Dermis blood vessel endothelial cell (primary cell): ENCODE measurements at regions not wholly inside any gene's neighbourhood (a gene's known extent, or its start where the extent isn't known, plus 50 kb on each side); places are given as distances from the start of the nearest gene placed in this dataset.
A peak's percentile ranks its signal among the peaks of the same experiment; 100 is the strongest.
"Not testable (repeated sequence)": the region's sequence is repeated elsewhere in the genome, so short reads cannot be mapped to it uniquely, and the experiment has no call there.

Experiments
- DNase-seq: peaks from one replicate; pipeline ENCODE4 v3.0.0; 2010

GRCh38 chr3:191972714-191973398, 511.9 kb downstream of the PYDC2 start:
- no peak for DNase-seq

- no peak for DNase-seq
These were observed 512.9 kb downstream of the PYDC2 start for GRCh38 chr3:191973820-191974219.

- no peak for DNase-seq
These were observed 515.0 kb downstream of the PYDC2 start for GRCh38 chr3:191975936-191976335.

GRCh38 chr3:191980443-191980842, 519.5 kb downstream of the PYDC2 start:
- no peak for DNase-seq

- no peak for DNase-seq
These were observed 521.5 kb downstream of the PYDC2 start for GRCh38 chr3:191982481-191982880.

GRCh38 chr3:191985691-191986090, 524.7 kb downstream of the PYDC2 start:
- DNase-seq = peak; percentile 64

- DNase-seq = no peak
These were observed 526.9 kb downstream of the PYDC2 start for GRCh38 chr3:191987831-191988350.

- DNase-seq = not testable (repeated sequence)
These were observed 533.0 kb downstream of the PYDC2 start for GRCh38 chr3:191993952-191994351.

GRCh38 chr3:191997093-191997492, 536.1 kb downstream of the PYDC2 start:
- no peak for DNase-seq

- DNase-seq = no peak
These were observed 536.8 kb downstream of the PYDC2 start for GRCh38 chr3:191997579-191998268.

GRCh38 chr3:192001218-192001617, 540.3 kb downstream of the PYDC2 start:
- DNase-seq = no peak

- peak; percentile 2 for DNase-seq
These were observed 545.0 kb downstream of the PYDC2 start for GRCh38 chr3:192005989-192006388.

- no peak for DNase-seq
These were observed 548.9 kb downstream of the PYDC2 start for GRCh38 chr3:192009903-192010302.

- DNase-seq = no peak
These were observed 549.5 kb downstream of the PYDC2 start for GRCh38 chr3:192010490-192010889.

- DNase-seq = peak; percentile 57
These were observed 550.2 kb downstream of the PYDC2 start for GRCh38 chr3:192011137-192011536.

GRCh38 chr3:192013110-192013509, 552.1 kb downstream of the PYDC2 start:
- no peak for DNase-seq

- no peak for DNase-seq
These were observed 561.4 kb downstream of the PYDC2 start for GRCh38 chr3:192022412-192022811.

- no peak for DNase-seq
These were observed 563.8 kb downstream of the PYDC2 start for GRCh38 chr3:192024751-192025150.

- no peak for DNase-seq
These were observed 565.7 kb downstream of the PYDC2 start for GRCh38 chr3:192026661-192027060.

- no peak for DNase-seq
These were observed 571.0 kb downstream of the PYDC2 start for GRCh38 chr3:192031941-192032340.

- DNase-seq = no peak
These were observed 572.3 kb downstream of the PYDC2 start for GRCh38 chr3:192033246-192033645.

GRCh38 chr3:192038726-192039125, 577.8 kb downstream of the PYDC2 start:
- no peak for DNase-seq

GRCh38 chr3:192039593-192039992, 578.6 kb downstream of the PYDC2 start:
- no peak for DNase-seq
